ENCODE measurements at regions not wholly inside any gene's neighbourhood (a gene's known extent, or its start where the extent isn't known, plus 50 kb on each side); places are given as distances from the start of the nearest gene placed in this dataset.

DNA sequence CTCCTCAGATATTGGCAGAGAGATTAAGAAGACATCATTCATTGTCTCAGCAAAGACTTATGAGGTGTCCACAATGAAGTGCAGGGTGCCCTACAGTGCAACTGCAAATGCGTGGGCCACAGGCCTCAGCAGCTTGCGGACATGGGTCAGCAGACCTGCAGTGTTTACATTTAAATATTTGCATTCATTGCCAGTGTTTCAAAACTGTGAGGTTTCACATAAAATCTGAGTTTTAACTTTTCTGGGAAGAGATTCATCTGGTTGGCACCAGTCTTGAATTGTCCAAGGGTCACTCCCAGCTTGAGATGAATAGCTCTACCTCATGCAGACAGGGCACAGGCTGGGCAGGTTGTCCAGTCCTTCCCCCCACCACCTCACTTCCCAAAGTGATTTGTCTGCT is 286.8 kb upstream of the DUSP10 start:
- TF ChIP-seq, protein P1, sequence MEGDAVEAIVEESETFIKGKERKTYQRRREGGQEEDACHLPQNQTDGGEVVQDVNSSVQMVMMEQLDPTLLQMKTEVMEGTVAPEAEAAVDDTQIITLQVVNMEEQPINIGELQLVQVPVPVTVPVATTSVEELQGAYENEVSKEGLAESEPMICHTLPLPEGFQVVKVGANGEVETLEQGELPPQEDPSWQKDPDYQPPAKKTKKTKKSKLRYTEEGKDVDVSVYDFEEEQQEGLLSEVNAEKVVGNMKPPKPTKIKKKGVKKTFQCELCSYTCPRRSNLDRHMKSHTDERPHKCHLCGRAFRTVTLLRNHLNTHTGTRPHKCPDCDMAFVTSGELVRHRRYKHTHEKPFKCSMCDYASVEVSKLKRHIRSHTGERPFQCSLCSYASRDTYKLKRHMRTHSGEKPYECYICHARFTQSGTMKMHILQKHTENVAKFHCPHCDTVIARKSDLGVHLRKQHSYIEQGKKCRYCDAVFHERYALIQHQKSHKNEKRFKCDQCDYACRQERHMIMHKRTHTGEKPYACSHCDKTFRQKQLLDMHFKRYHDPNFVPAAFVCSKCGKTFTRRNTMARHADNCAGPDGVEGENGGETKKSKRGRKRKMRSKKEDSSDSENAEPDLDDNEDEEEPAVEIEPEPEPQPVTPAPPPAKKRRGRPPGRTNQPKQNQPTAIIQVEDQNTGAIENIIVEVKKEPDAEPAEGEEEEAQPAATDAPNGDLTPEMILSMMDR (IDR thresholded peaks at IDR 0.05; ENCODE audit: insufficient read depth, low read depth, low read length): no peak
- TF ChIP-seq EZH2 (IDR thresholded peaks at IDR 0.05; ENCODE audit: insufficient read depth, low read length): no peak
